Fibroblast of lung (primary cell): ENCODE measurements at regions not wholly inside any gene's neighbourhood (a gene's known extent, or its start where the extent isn't known, plus 50 kb on each side); places are given as distances from the start of the nearest gene placed in this dataset.

Source experiments
- CTCF ChIP-seq, 2 donors: IDR thresholded peaks in 1 of 2; conservative IDR thresholded peaks in 1 of 2; 1 replicate in 1 of 2; 2 replicates in 1 of 2; pipeline ENCODE4 v1.5.1; 2011 to 2012; ENCODE audit warnings: low read length in 2 of 2, control low read depth in 1 of 2, inconsistent platforms in 1 of 2, low read depth in 1 of 2, mild to moderate bottlenecking in 1 of 2
- EZH2 ChIP-seq: IDR thresholded peaks from 2 replicates; pipeline ENCODE4 v1.5.1; 2012; ENCODE audit warnings: low read length, control low read depth, mild to moderate bottlenecking; ENCODE audit errors: missing control alignments

- no peak for TF ChIP-seq EZH2
- TF ChIP-seq CTCF (conservative IDR thresholded peaks at IDR 0.05 in 1 of 2, IDR thresholded peaks at IDR 0.05 in 1 of 2; ENCODE audit: low read depth in 1 of 2, low read length in 2 of 2) = no peak
Measured at GRCh38 chr2:12617366-12617765, 99.4 kb upstream of the TRIB2 start.
